Keratinocyte (primary cell): ENCODE measurements at regions not wholly inside any gene's neighbourhood (a gene's known extent, or its start where the extent isn't known, plus 50 kb on each side); places are given as distances from the start of the nearest gene placed in this dataset.
"Not testable (repeated sequence)": the region's sequence is repeated elsewhere in the genome, so short reads cannot be mapped to it uniquely, and the experiment has no call there.

ENCODE experiments used
- CTCF ChIP-seq, 3 experiments: IDR thresholded peaks in 1 of 3; conservative IDR thresholded peaks in 1 of 3; optimal IDR thresholded peaks in 1 of 3; 2 replicates in 2 of 3; 3 replicates in 1 of 3; pipeline versions ENCODE3 to v1.5.1; 2011; ENCODE audit warnings: low read length in 3 of 3, mild to moderate bottlenecking in 3 of 3, moderate library complexity in 2 of 3, control low read depth in 1 of 3, inconsistent platforms in 1 of 3; ENCODE audit not compliant: insufficient read depth in 2 of 3; ENCODE audit errors: extremely low read depth in 1 of 3
- EZH2 ChIP-seq: IDR thresholded peaks from one replicate; pipeline ENCODE4 v1.6.1; 2012; ENCODE audit warnings: inconsistent platforms, mild to moderate bottlenecking, low read length, moderate library complexity

- TF ChIP-seq CTCF (optimal IDR thresholded peaks at IDR 0.05 in 1 of 3, IDR thresholded peaks at IDR 0.05 in 1 of 3, conservative IDR thresholded peaks at IDR 0.05 in 1 of 3; ENCODE audit: extremely low read depth in 1 of 3, insufficient read depth in 2 of 3, low read length in 3 of 3); EZH2: not testable (repeated sequence)
These were observed 1122.9 kb downstream of the DNAJB9 start for GRCh38 chr7:109692613-109693012.
